SK-N-SH (cell line): ENCODE measurements at regions not wholly inside any gene's neighbourhood (a gene's known extent, or its start where the extent isn't known, plus 50 kb on each side); places are given as distances from the start of the nearest gene placed in this dataset.

Experiments
- CHD2 ChIP-seq: fragments of 150-350 bp; IDR thresholded peaks from 2 replicates; pipeline ENCODE4 v1.6.1; 2018; ENCODE audit warnings: low read length; ENCODE audit not compliant: partially characterized antibody
- RFX5 ChIP-seq: IDR thresholded peaks from 2 replicates; pipeline ENCODE4 v1.6.1; 2012; ENCODE audit warnings: mild to moderate bottlenecking, improper control_type of control experiment, low read length

DNA sequence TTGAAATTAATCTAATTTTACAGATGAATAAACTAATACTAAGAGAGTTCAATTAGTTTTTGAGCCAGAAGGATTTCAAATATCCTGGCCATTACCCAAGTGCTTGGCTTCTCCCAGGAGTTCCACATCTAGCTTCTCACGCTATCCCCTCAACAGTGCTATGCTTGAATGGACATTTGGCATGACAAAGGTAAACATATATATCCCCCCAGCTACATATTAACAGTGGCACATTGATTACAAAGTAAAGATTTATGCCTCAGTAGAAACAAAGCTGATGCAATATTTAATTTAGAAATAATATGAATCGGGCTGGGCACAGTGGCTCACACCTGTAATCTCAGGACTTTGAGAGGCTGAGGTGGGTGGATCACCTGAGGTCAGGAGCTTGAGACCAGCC is 434.6 kb upstream of the PRMT6 start:
- no peak for TF ChIP-seq CHD2
- TF ChIP-seq RFX5, result no peak
